ENCODE measurements at regions not wholly inside any gene's neighbourhood (a gene's known extent, or its start where the extent isn't known, plus 50 kb on each side); places are given as distances from the start of the nearest gene placed in this dataset.

- Histone ChIP-seq H3K27ac (no peak overlapping the region), H3K4me1 (no peaks in the 10 kb centered on the region), H3K9me3 (peaks cover 0 to 5% of the 10 kb centered on the region in 2 donors), H3K4me3 (no peak overlapping the region), H3K36me3 (no peaks in the 10 kb centered on the region), H3K27me3 (no peaks in the 10 kb centered on the region)
- DNase-seq (no peak), ATAC-seq (no peak)
- no peak for TF ChIP-seq CTCF (IDR thresholded peaks at IDR 0.05)
- intact Hi-C loops (cut with DNase I): no loop called here
Observed at GRCh38 chr11:38814670-38815069, 2216.6 kb upstream of the RAG2 start.

- no peaks in the 10 kb centered on the region for H3K27me3 ChIP-seq
- no peak overlapping the region for H3K27ac ChIP-seq
- DNase-seq (no peak), ATAC-seq (no peak)
- H3K36me3 ChIP-seq: no peaks in the 10 kb centered on the region
- H3K9me3 ChIP-seq: peaks cover 0 to 5% of the 10 kb centered on the region in 2 donors
- TF ChIP-seq CTCF (IDR thresholded peaks at IDR 0.05): no peak
- intact Hi-C loops (cut with DNase I): no loop called here
- H3K4me3 ChIP-seq: no peak overlapping the region
- H3K4me1 ChIP-seq: no peaks in the 10 kb centered on the region
Observed at GRCh38 chr11:38809521-38809920, 2211.5 kb upstream of the RAG2 start.

- no peaks in the 10 kb centered on the region for H3K9me3 ChIP-seq
- H3K27me3 ChIP-seq: no peaks in the 10 kb centered on the region
- H3K36me3 ChIP-seq: no peaks in the 10 kb centered on the region
- TF ChIP-seq CTCF (IDR thresholded peaks at IDR 0.05): no peak
- DNase-seq: no peak
- H3K4me1 ChIP-seq: no peaks in the 10 kb centered on the region
- no peak overlapping the region for H3K4me3 ChIP-seq
- intact Hi-C loops (cut with DNase I): no loop called here
- no peak for ATAC-seq
- H3K27ac ChIP-seq: no peak overlapping the region
Observed at GRCh38 chr11:38796281-38796680, 2198.2 kb upstream of the RAG2 start.

GRCh38 chr11:38795027-38795426, 2197.0 kb upstream of the RAG2 start:
- H3K27ac ChIP-seq: no peak overlapping the region
- H3K9me3 ChIP-seq: no peaks in the 10 kb centered on the region
- no peak for ATAC-seq
- intact Hi-C loops (cut with DNase I): no loop called here
- no peak for TF ChIP-seq CTCF (IDR thresholded peaks at IDR 0.05)
- no peak for DNase-seq
- H3K4me3 ChIP-seq: no peak overlapping the region
- no peaks in the 10 kb centered on the region for H3K27me3 ChIP-seq
- no peaks in the 10 kb centered on the region for H3K36me3 ChIP-seq
- no peaks in the 10 kb centered on the region for H3K4me1 ChIP-seq

- ATAC-seq (peak; percentile 78), DNase-seq (peak in 2 of 4 donors; percentile 53 to 73)
- H3K9me3 ChIP-seq: no peaks in the 10 kb centered on the region
- intact Hi-C loops (cut with DNase I): no loop called here
- H3K27ac ChIP-seq: no peak overlapping the region
- peak; percentile 50 to 76 for TF ChIP-seq CTCF (IDR thresholded peaks at IDR 0.05)
- no peaks in the 10 kb centered on the region for H3K4me1 ChIP-seq
- no peaks in the 10 kb centered on the region for H3K27me3 ChIP-seq
- H3K36me3 ChIP-seq: no peaks in the 10 kb centered on the region
- no peak overlapping the region for H3K4me3 ChIP-seq
Observed at GRCh38 chr11:38791346-38791961, 2193.4 kb upstream of the RAG2 start.
